GM21515 (cell line): ENCODE measurements at regions not wholly inside any gene's neighbourhood (a gene's known extent, or its start where the extent isn't known, plus 50 kb on each side); places are given as distances from the start of the nearest gene placed in this dataset.
"Not testable (repeated sequence)": the region's sequence is repeated elsewhere in the genome, so short reads cannot be mapped to it uniquely, and the experiment has no call there.

ENCODE experiments used
- ATAC-seq: cut with Tn5 transposase; IDR thresholded peaks from one replicate; pipeline ENCODE4 v1.9.1; 2021; ENCODE audit not compliant: unreplicated experiment

DNA sequence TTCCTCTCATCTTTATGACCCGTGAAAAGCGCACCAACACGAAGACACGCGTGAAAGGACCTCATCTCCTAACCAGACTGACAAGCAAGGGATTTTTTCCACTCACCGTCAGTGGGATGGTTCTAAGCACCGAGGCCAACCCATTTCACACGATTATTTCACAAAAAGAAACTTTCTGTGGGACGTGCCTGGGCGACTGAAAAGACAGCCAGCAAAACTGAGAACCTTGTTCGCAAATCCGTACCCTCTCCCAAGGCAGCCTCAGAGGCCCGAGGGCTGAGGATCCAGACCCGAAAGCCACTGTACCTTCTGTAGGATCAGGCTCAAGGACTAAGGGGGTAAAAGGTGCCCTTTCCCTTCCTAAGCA lies 84.9 kb upstream of the METTL9 start:
- not testable (repeated sequence) for ATAC-seq

- not testable (repeated sequence) for ATAC-seq
These were observed 82.7 kb upstream of the METTL9 start for GRCh38 chr16:21516705-21517040.

GRCh38 chr16:21517263-21517662 lies 82.1 kb upstream of the METTL9 start:
- ATAC-seq: peak; percentile 15

- ATAC-seq: not testable (repeated sequence)
These were observed 79.8 kb upstream of the METTL9 start for GRCh38 chr16:21519361-21520133.

GRCh38 chr16:21520134-21521047 lies 79.0 kb upstream of the METTL9 start:
- ATAC-seq: peak; percentile 58

DNA sequence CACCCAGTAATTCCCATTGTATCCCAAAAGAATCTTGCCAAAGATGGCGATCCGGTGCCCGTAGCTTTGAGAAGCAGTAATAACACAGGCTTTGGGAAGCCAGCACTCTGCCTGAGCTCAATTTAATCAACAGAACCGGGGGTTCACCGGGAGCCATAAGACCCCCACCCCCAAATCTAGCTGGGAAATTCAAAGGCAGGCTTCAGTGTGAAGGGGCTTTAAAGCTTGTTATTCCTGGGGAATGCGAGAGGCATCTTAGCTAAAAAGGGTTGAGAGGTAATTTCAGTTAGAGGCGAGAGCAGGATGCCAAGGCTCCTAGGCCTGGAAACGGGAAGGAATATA lies 78.4 kb upstream of the METTL9 start:
- ATAC-seq: not testable (repeated sequence)

DNA sequence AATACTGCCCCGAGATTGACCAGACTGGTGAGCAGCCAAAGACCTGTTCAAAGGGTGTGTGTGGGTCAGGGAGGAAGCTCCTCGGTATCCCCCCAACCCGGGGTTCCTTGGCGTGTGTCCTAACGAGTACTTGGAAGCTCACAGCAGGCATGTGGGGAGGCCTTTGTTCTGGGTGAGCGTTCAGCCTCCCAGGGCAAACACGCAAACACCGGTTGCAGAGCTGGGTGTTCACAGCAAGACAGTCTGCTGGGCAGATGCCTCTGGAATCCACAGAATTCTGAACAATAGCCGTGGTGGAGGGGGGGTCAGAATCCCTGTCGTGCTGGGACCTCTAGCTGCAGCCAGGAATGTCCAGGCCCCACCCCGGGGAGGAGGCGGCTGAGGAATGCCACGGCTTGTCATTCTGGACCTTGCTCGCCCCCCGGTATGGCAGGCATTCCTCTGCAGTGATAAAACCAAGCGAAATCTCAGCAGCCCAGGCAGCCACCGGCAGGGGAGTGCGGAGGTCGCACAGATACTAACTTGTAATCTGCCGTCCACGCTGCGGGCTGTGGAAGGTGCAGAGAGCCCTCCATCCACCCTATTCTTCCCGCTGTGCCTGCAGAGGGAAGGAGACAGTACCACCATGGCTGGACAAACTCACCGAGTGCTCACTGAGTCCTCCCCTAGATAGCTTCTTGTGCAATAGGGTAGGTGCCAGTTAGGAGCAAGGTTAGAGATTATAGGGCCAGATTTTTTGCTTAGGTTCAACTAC lies 77.8 kb upstream of the METTL9 start:
- ATAC-seq: not testable (repeated sequence)

DNA sequence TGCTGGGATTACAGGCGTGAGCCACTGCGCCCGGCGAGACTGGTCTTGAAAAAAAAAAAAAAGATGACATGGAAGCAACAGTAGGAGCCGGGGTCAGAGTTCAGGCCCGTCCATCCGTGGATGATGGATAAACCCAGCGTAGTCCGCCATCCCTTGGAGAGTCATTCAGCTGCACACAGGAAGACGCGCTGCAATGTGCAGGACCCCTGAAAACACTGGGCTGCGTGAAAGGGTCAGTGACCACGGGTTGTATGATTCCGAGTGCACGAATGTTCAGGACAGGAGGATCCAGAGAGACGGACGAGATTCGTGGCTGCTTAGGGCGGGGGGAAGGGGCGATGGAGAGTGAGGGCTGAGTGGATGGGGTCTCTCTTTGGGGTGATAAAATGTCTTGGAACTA lies 76.5 kb upstream of the METTL9 start:
- not testable (repeated sequence) for ATAC-seq

GRCh38 chr16:21523411-21524067 lies 75.8 kb upstream of the METTL9 start:
- no peak for ATAC-seq

DNA sequence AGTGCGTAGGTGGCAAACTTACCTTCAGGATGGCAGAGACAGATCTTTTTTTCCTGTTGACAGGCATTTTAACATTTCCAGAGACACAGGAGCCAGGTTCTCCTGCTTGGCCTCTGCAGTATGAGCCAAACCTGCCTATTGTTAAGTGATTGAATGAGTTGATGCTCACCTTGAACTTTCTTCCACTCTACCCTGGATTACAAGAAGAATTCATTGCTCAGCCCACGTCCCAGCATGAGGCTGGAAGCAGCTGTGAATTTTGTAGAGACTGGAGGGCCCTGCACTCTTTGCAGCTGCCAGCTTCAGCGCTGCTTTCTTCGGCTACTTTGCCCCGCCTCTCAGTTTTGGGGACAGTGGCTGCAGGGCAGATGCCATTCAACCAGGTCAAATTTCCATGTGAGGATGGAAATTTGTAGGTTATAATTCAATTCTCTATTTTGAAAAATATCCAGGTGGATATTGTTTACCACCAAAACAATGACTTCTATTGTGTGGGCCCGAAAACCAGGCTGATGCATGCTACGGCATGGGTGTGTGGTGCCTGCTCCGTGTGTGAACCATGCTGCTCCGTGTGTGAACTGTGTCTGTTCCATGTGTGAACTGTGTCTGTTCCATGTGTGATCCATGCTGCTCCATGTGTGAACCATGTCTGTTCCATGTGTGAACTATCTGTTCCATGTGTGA lies 75.2 kb upstream of the METTL9 start:
- no peak for ATAC-seq

DNA sequence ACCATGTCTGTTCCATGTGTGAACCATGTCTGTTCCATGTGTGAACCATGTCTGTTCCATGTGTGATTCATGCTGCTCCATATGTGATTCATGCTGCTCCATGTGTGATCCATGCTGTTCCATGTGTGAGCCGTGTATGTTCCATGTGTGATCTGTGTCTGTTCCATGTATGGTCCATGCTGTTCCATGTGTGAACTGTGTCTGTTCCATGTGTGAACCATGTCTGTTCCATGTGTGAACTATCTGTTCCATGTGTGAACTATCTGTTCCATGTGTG lies 74.7 kb upstream of the METTL9 start:
- ATAC-seq: not testable (repeated sequence)

DNA sequence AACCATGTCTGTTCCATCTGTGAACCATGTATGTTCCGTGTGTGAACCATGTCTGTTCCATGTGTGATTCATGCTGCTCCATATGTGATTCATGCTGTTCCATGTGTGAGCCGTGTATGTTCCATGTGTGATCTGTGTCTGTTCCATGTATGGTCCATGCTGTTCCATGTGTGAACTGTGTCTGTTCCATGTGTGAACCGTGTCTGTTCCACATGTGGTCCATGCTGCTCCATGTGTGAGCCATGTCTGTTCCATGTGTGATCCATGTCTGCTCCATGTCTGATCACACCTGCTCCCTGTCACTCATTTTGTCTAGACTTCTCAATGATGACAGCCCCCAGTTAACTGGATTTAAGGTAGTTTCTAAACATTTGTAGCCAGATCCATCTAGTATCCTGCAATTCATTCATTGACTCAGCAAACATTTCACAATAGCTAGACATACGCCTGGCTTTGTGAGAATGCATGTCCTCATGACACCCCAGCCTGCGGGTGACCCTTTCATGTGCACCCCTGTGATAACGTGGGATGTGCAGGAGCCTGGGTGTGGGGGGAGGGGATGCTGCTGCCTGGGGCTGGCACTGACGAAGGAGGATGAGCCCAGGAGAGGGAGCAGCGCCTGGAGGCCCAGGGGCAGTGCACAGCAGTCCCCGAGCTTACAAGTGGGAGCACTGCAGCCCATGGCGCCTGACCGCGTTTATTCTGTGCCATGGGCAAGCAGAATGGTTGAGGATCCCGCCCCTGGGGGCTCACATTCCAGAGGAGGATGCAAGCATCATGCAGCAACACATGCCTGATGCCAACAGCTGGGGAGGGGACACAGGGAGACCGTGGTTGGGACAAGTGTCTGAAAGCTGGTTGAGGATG lies 74.1 kb upstream of the METTL9 start:
- ATAC-seq: not testable (repeated sequence)

DNA sequence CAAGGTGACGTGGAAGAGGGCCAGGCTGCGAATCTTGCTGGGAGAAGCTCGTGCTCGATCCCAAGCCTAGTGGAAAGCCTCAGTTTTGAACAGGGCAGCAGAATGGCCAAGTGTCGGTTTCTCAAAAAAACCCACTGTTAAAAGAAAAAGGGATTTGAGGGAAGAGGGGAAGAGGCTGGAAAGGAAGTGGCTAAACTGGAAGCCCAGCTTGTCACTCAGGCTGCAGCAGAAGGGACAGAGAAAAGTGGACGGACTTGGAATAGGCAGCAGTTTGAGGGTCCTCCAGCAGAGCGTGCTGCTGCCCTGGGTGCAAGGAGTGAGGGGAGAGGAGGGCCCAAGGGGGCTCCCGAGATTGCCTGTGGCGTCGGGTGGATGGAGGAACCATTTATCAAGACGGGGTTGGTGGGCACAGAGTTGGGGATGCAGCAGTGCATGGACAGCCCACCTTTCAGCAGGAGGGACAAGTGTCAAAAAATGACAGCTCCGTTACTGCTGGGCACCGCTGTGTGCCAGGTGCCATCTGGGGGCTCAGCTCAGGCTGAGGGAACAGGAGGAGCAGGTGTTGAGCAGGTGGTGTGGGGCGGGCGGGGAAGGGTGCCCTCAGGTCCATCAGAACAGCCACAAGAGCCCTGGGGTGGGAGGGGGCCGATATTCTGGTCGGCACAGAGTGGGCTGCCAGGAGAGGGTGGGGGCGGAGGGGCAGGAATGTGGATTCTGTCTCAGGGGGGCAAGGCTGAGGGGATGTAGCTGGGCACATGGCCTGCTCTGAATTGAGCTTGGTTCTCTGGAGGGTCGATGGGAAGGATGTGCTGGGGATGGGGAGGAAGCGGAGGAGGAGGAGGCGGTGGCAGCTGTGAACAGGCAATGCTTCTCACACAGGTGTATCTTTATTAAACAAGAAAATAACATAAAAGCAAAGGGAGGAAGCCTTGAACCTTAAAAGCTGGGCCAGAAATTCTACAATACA lies 73.1 kb upstream of the METTL9 start:
- ATAC-seq: not testable (repeated sequence)

- ATAC-seq: no peak
These were observed 72.2 kb upstream of the METTL9 start for GRCh38 chr16:21526923-21527807.

- not testable (repeated sequence) for ATAC-seq
These were observed 70.2 kb upstream of the METTL9 start for GRCh38 chr16:21529060-21529658.

DNA sequence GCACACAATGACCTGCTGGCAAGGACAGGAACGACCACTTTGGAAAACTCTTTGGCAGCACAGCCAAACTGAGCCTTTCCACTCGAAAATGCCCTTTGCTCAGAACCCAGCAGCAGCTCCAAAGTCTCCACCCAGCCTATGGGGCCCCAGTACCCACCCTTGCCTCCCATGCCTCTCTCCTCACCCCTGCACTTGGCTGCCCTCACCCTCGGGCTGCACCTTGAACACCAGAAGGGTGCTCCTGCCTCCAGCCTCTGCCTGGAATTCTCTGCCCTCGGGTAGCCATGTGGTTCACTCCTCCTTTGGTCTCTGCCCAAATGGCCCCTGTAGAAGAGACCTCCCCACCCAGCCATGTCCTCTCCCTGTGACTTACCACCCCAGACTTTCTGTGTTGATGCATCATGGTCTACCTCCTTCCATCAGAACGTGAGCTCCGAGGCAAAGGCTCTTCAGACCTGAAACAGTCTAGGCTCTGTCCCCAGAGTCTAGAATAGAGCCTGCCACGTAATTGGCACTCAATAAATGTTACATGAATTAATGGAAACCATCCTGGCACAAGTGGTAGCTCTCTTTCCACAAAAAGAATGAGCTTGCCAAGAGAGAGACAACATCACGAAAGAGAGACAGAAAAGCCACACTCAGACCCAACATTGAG lies 68.5 kb upstream of the METTL9 start:
- not testable (repeated sequence) for ATAC-seq

DNA sequence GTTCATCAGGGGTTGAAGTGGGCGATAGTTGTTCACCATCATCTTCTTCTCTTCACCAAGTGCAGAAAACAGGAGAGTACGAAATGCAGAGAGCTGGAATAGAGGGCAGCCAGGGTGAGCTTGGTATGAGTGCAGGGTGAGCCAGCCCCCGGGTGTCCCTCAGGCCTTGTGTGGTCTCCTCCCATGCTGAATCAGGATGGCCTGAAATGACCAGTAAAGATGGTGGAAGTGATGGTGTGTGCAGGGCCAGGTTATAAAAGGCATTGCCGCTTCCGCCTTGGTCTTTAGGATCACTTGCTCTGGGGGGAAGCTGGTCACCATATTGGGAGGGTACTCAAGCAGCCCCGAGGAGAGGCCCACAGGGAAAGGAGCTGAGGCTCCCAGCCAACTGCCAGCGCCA lies 66.4 kb upstream of the METTL9 start:
- not testable (repeated sequence) for ATAC-seq
